ENCODE measurements at regions not wholly inside any gene's neighbourhood (a gene's known extent, or its start where the extent isn't known, plus 50 kb on each side); places are given as distances from the start of the nearest gene placed in this dataset.

DNA sequence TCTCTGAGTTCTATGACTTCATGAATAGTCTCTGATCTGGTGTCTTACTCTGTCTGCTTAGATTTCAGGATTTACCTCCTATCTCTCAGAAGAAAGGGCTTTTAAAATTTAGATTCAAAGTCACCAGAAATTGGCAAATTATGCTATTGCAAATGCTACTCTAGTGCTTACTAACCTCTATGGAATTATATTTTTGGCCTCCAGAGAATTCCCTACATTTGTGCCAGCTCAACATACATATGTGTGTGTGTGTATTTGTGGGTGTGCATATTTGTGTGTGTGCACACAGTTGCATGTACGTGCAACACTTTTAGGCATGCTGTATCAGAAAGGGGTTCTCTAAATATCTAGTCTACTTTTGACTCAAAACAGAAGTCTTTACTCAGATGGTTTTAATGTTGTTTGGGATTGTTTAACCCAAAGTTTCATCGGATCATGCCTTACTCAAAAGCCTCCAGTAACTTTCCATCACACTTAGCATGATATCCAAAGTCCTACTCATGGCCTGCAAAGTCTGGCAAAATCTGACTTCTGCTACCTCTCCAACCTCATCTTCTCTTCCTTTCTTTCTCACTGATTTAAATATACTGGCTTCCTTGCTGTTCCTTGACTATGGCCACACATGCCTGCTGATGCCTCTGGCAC is 147.6 kb upstream of the NR3C1 start:
- TF ChIP-seq, protein P1, sequence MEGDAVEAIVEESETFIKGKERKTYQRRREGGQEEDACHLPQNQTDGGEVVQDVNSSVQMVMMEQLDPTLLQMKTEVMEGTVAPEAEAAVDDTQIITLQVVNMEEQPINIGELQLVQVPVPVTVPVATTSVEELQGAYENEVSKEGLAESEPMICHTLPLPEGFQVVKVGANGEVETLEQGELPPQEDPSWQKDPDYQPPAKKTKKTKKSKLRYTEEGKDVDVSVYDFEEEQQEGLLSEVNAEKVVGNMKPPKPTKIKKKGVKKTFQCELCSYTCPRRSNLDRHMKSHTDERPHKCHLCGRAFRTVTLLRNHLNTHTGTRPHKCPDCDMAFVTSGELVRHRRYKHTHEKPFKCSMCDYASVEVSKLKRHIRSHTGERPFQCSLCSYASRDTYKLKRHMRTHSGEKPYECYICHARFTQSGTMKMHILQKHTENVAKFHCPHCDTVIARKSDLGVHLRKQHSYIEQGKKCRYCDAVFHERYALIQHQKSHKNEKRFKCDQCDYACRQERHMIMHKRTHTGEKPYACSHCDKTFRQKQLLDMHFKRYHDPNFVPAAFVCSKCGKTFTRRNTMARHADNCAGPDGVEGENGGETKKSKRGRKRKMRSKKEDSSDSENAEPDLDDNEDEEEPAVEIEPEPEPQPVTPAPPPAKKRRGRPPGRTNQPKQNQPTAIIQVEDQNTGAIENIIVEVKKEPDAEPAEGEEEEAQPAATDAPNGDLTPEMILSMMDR (conservative IDR thresholded peaks at IDR 0.05; ENCODE audit: low read depth, low read length): no peak
- no peak for TF ChIP-seq EZH2 (IDR thresholded peaks at IDR 0.05; ENCODE audit: borderline replicate concordance, low read depth, low read length, poor library complexity, severe bottlenecking)
